IMR-90 (cell line): ENCODE measurements at regions not wholly inside any gene's neighbourhood (a gene's known extent, or its start where the extent isn't known, plus 50 kb on each side); places are given as distances from the start of the nearest gene placed in this dataset.

Experiments
- ATAC-seq: fragments of 200-7000 bp; cut with Tn5 transposase; 2 replicates; pipeline ENCODE4 v1.9.1; 2020; ENCODE audit warnings: low read depth, mild to moderate bottlenecking, moderate library complexity
- BruUV-seq: library from RNA; stranded (reverse); fragments of 400-500 nt; replicated peaks from 2 replicates; lab custom pipeline; 2021; lab: Mats Ljungman, UMichigan
- CTCF ChIA-PET: fragments of 300-600 bp; formaldehyde crosslinking; extraction: SDS; loops from one replicate; lab custom pipeline; 2021; ENCODE audit warnings: antibody characterized with exemption; lab: Yijun Ruan, JAX
- POLR2A ChIA-PET: fragments of 300-600 bp; sonication (Branson Sonifier 250); formaldehyde crosslinking; loops from one replicate; lab custom pipeline; 2022; ENCODE audit warnings: antibody characterized with exemption; ENCODE audit not compliant: unreplicated experiment; lab: Charles Lee
- DNase-seq: peaks from one replicate; pipeline ENCODE4 v3.0.0; 2013
- H2AFZ ChIP-seq: replicated peaks from 2 replicates; pipeline ENCODE3; 2013; ENCODE audit warnings: low read length, mild to moderate bottlenecking; ENCODE audit not compliant: poor library complexity
- H2AK5ac ChIP-seq: 2 replicates; pipeline ENCODE4 v1.6.1; 2013; ENCODE audit warnings: low read depth, low read length, inconsistent platforms
- H2AK9ac ChIP-seq: replicated peaks from 2 replicates; pipeline ENCODE3; 2013; ENCODE audit warnings: mild to moderate bottlenecking, low read depth, low read length, moderate library complexity; ENCODE audit not compliant: poor library complexity
- H2BK120ac ChIP-seq: 2 replicates; pipeline ENCODE4 v1.6.1; 2013; ENCODE audit warnings: low read depth, low read length, inconsistent platforms
- H2BK15ac ChIP-seq: 3 replicates; pipeline ENCODE4 v1.6.1; 2013; ENCODE audit warnings: low read depth, low read length, inconsistent platforms
- H2BK20ac ChIP-seq: 2 replicates; pipeline ENCODE4 v1.6.1; 2013; ENCODE audit warnings: low read depth, mild to moderate bottlenecking, inconsistent platforms, low read length, moderate library complexity
- H2BK5ac ChIP-seq: 2 replicates; pipeline ENCODE4 v1.6.1; 2013; ENCODE audit warnings: mild to moderate bottlenecking, low read depth, low read length, inconsistent platforms; ENCODE audit not compliant: poor library complexity, severe bottlenecking
- H3K14ac ChIP-seq: replicated peaks from 2 replicates; pipeline ENCODE4 v1.6.1; 2013; ENCODE audit warnings: low read depth, low read length, inconsistent platforms
- H3K18ac ChIP-seq: 2 replicates; pipeline ENCODE4 v1.6.1; 2013; ENCODE audit warnings: low read depth, low read length, control low read depth
- H3K23ac ChIP-seq: 2 replicates; pipeline ENCODE4 v1.6.1; 2013; ENCODE audit warnings: low read depth, low read length, inconsistent platforms
- H3K27ac ChIP-seq: 2 replicates; pipeline ENCODE4 v1.5.1; 2013; ENCODE audit warnings: mild to moderate bottlenecking, control low read depth, low read length; ENCODE audit not compliant: insufficient read depth
- H3K27me3 ChIP-seq: 2 replicates; pipeline ENCODE4 v1.6.1; 2013; ENCODE audit warnings: low read length; ENCODE audit not compliant: control insufficient read depth, insufficient read depth
- H3K36me3 ChIP-seq: 2 replicates; pipeline ENCODE4 v1.6.1; 2013; ENCODE audit warnings: low read length, mixed read lengths; ENCODE audit not compliant: control insufficient read depth, insufficient read depth
- H3K4ac ChIP-seq: 2 replicates; pipeline ENCODE4 v1.6.1; 2013; ENCODE audit warnings: low read depth, low read length, inconsistent platforms
- H3K4me1 ChIP-seq: 2 replicates; pipeline ENCODE4 v1.6.1; 2013; ENCODE audit warnings: low read length, mixed read lengths; ENCODE audit not compliant: control insufficient read depth, insufficient read depth
- H3K4me2 ChIP-seq: 2 replicates; pipeline ENCODE4 v1.6.1; 2013; ENCODE audit warnings: low read depth, mild to moderate bottlenecking, control low read depth, low read length, moderate library complexity
- H3K4me3 ChIP-seq: 2 replicates; pipeline ENCODE4 v1.5.1; 2013; ENCODE audit warnings: low read depth, mild to moderate bottlenecking, control low read depth, low read length, moderate library complexity; ENCODE audit not compliant: insufficient read depth
- H3K56ac ChIP-seq: 2 replicates; pipeline ENCODE4 v1.6.1; 2013; ENCODE audit warnings: low read length, inconsistent platforms; ENCODE audit not compliant: insufficient read depth; ENCODE audit errors: extremely low read depth
- H3K79me1 ChIP-seq, 2 experiments: 2 replicates each; pipeline ENCODE4 v1.6.1; 2013; ENCODE audit warnings: low read length in 2 of 2, inconsistent platforms in 1 of 2, low read depth in 1 of 2
- H3K9ac ChIP-seq: 2 replicates; pipeline ENCODE4 v1.6.1; 2013; ENCODE audit warnings: low read depth, low read length, control low read depth
- H3K9me1 ChIP-seq: 2 replicates; pipeline ENCODE4 v1.6.1; 2013; ENCODE audit warnings: low read length, inconsistent platforms; ENCODE audit not compliant: insufficient read depth
- H3K9me3 ChIP-seq: 2 replicates; pipeline ENCODE4 v1.6.1; 2013; ENCODE audit warnings: low read length; ENCODE audit not compliant: control insufficient read depth, insufficient read depth
- H4K20me1 ChIP-seq: 2 replicates; pipeline ENCODE4 v1.6.1; 2013; ENCODE audit warnings: low read length, inconsistent platforms; ENCODE audit not compliant: insufficient read depth
- H4K5ac ChIP-seq: 2 replicates; pipeline ENCODE4 v1.6.1; 2013; ENCODE audit warnings: mild to moderate bottlenecking, low read depth, low read length, control low read depth
- H4K8ac ChIP-seq, 2 experiments: 2 replicates each; pipeline ENCODE4 v1.6.1; 2013; ENCODE audit warnings: low read depth in 2 of 2, low read length in 2 of 2, control low read depth in 1 of 2, inconsistent platforms in 1 of 2
- H4K91ac ChIP-seq: 2 replicates; pipeline ENCODE4 v1.6.1; 2013; ENCODE audit warnings: low read depth, low read length, inconsistent platforms; ENCODE audit not compliant: insufficient read depth
- BHLHE40 ChIP-seq: fragments of 150-350 bp; IDR thresholded peaks from 2 replicates; pipeline ENCODE4 v1.6.1; 2016; ENCODE audit warnings: mild to moderate bottlenecking, low read depth, low read length
- CEBPB ChIP-seq: IDR thresholded peaks from 2 replicates; pipeline ENCODE4 v1.6.1; 2012; ENCODE audit warnings: low read depth, low read length, improper control_type of control experiment
- CHD1 ChIP-seq: IDR thresholded peaks from 2 replicates; pipeline ENCODE4 v1.6.1; 2012; ENCODE audit warnings: low read depth, low read length, improper control_type of control experiment
- FOS ChIP-seq: fragments of 150-350 bp; IDR thresholded peaks from 2 replicates; pipeline ENCODE4 v1.6.1; 2016; ENCODE audit warnings: low read depth, low read length
- MAFK ChIP-seq: IDR thresholded peaks from 2 replicates; pipeline ENCODE4 v1.6.1; 2012; ENCODE audit warnings: low read depth, low read length, improper control_type of control experiment
- MXI1 ChIP-seq: IDR thresholded peaks from 2 replicates; pipeline ENCODE4 v1.6.1; 2012; ENCODE audit warnings: low read depth, mild to moderate bottlenecking, low read length, moderate library complexity, borderline replicate concordance
- POLR2A ChIP-seq: IDR thresholded peaks from 2 replicates; pipeline ENCODE4 v1.6.1; 2012; ENCODE audit warnings: mild to moderate bottlenecking, low read depth, low read length
- RAD21 ChIP-seq: IDR thresholded peaks from 2 replicates; pipeline ENCODE4 v1.6.1; 2012; ENCODE audit warnings: low read length, improper control_type of control experiment
- RCOR1 ChIP-seq: IDR thresholded peaks from 2 replicates; pipeline ENCODE4 v1.6.1; 2012; ENCODE audit warnings: mild to moderate bottlenecking, low read length, improper control_type of control experiment; ENCODE audit not compliant: insufficient replicate concordance
- SMC3 ChIP-seq: fragments of 150-350 bp; IDR thresholded peaks from 2 replicates; pipeline ENCODE4 v1.6.1; 2016; ENCODE audit warnings: low read depth, mild to moderate bottlenecking, antibody characterized with exemption, low read length, moderate library complexity
- USF2 ChIP-seq: fragments of 150-350 bp; IDR thresholded peaks from 2 replicates; pipeline ENCODE4 v1.6.1; 2017; ENCODE audit warnings: mild to moderate bottlenecking, antibody characterized with exemption, low read length, low read depth
- WGBS, 2 experiments: methylation state at CpG; one replicate each; pipeline versions ENCODE4 v1.1.5 to v1.1.7; 2013; ENCODE audit warnings: missing lambda C conversion rate in 2 of 2; ENCODE audit not compliant: insufficient read length in 1 of 2; ENCODE audit errors: extremely low coverage in 2 of 2; 5-methylcytosine and 5-hydroxymethylcytosine counted together
- dilution Hi-C: fragments of 300-500 bp; cut with HindIII; formaldehyde crosslinking; loops from one replicate; pipeline ENCODE4 v1.14.3; 2018; ENCODE audit warnings: low sequenced_read_pairs; ENCODE audit not compliant: unreplicated experiment
- in situ Hi-C: fragments of 300-500 bp; cut with MboI; formaldehyde crosslinking; loops from 3 replicates; pipeline ENCODE4 v1.14.3; 2019; ENCODE audit warnings: low sequenced_read_pairs, inconsistent platforms, mixed read lengths
- intact Hi-C: fragments of 100-400 bp; cut with micrococcal nuclease; formaldehyde crosslinking; loops from 2 replicates; pipeline ENCODE4 v1.10.0; 2022
- TF ChIP-seq, protein P1 (sequence below): fragments of 150-350 bp; IDR thresholded peaks from 2 replicates; pipeline ENCODE4 v1.6.1; 2016; ENCODE audit warnings: low read depth, mild to moderate bottlenecking, low read length, moderate library complexity, borderline replicate concordance
- TF ChIP-seq, protein P2 (sequence below): conservative IDR thresholded peaks from 2 replicates; pipeline ENCODE4 v1.5.1; 2012; ENCODE audit warnings: mild to moderate bottlenecking, low read depth, low read length, improper control_type of control experiment

DNA sequence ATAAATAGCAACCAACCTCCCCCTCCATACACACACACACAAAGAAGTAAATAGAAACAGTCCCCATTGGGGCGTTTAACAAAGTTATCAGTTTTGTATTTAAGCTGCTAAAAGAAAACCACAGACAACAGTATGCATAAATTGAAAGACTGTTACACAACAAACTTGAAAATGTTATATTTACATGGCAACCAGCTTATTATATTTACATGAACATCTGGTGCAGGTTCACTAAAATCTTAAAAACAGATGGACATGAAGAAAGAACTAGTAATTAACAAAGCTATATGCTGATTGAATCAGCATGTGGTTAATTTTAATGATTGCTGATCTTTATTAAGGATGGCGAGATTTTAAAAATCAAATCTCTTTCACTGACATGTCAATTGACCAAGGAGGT lies 384.7 kb downstream of the LRRIQ3 start:
- Histone ChIP-seq H4K5ac (no peak overlapping the region), H3K27me3 (no peaks in the 10 kb centered on the region), H3K27ac (no peak overlapping the region), H4K8ac (no peak overlapping the region), H3K4me1 (no peaks in the 10 kb centered on the region), H2AK5ac (no peak overlapping the region), H2BK5ac (no peak overlapping the region), H3K79me1 (no peaks in the 10 kb centered on the region), H4K91ac (no peak overlapping the region), H3K9ac (no peak overlapping the region), H2BK20ac (no peak overlapping the region), H3K14ac (no peak overlapping the region), H4K20me1 (no peaks in the 10 kb centered on the region), H2BK15ac (no peak overlapping the region), H3K23ac (no peak overlapping the region), H3K36me3 (no peaks in the 10 kb centered on the region), H2AK9ac (no peak overlapping the region), H3K18ac (no peak overlapping the region), H2BK120ac (no peak overlapping the region), H3K9me3 (peaks cover 5% of the 10 kb centered on the region; the same call in 1 of the 2 replicates), H3K4me2 (no peak overlapping the region), H3K9me1 (no peaks in the 10 kb centered on the region), H3K56ac (no peak overlapping the region), H3K4me3 (no peak overlapping the region), H3K4ac (no peak overlapping the region), H2AFZ (no peak overlapping the region)
- no CpG with 5 or more reads among the region's 2 CpGs for WGBS, 2 experiments
- POLR2A ChIA-PET = no interaction called here
- CTCF ChIA-PET = interaction anchor here (0.6 kb wide), 1 partner anchor 13 kb away, joined by 3 read pairs; no protein-coding TSS in a partner anchor
- dilution Hi-C loops = no loop called here
- ATAC-seq (no peak), DNase-seq (no peak)
- intact Hi-C loops = no loop called here
- TF ChIP-seq RCOR1 (no peak), SMC3 (no peak), MXI1 (no peak), MAFK (no peak), POLR2A (no peak), USF2 (no peak), RAD21 (no peak), FOS (no peak), CEBPB (no peak), CHD1 (no peak), BHLHE40 (no peak)
- TF ChIP-seq, protein P1, sequence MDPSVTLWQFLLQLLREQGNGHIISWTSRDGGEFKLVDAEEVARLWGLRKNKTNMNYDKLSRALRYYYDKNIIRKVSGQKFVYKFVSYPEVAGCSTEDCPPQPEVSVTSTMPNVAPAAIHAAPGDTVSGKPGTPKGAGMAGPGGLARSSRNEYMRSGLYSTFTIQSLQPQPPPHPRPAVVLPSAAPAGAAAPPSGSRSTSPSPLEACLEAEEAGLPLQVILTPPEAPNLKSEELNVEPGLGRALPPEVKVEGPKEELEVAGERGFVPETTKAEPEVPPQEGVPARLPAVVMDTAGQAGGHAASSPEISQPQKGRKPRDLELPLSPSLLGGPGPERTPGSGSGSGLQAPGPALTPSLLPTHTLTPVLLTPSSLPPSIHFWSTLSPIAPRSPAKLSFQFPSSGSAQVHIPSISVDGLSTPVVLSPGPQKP = no peak
- TF ChIP-seq, protein P2, sequence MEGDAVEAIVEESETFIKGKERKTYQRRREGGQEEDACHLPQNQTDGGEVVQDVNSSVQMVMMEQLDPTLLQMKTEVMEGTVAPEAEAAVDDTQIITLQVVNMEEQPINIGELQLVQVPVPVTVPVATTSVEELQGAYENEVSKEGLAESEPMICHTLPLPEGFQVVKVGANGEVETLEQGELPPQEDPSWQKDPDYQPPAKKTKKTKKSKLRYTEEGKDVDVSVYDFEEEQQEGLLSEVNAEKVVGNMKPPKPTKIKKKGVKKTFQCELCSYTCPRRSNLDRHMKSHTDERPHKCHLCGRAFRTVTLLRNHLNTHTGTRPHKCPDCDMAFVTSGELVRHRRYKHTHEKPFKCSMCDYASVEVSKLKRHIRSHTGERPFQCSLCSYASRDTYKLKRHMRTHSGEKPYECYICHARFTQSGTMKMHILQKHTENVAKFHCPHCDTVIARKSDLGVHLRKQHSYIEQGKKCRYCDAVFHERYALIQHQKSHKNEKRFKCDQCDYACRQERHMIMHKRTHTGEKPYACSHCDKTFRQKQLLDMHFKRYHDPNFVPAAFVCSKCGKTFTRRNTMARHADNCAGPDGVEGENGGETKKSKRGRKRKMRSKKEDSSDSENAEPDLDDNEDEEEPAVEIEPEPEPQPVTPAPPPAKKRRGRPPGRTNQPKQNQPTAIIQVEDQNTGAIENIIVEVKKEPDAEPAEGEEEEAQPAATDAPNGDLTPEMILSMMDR = no peak
- in situ Hi-C loops = no loop called here
- BruUV-seq = no TSS peak
